GM18858 (cell line): ENCODE measurements at regions not wholly inside any gene's neighbourhood (a gene's known extent, or its start where the extent isn't known, plus 50 kb on each side); places are given as distances from the start of the nearest gene placed in this dataset.
"Not testable (repeated sequence)": the region's sequence is repeated elsewhere in the genome, so short reads cannot be mapped to it uniquely, and the experiment has no call there.

Source experiments
- ATAC-seq: cut with Tn5 transposase; IDR thresholded peaks from one replicate; pipeline ENCODE4 v1.9.1; 2021; ENCODE audit not compliant: unreplicated experiment

- no peak for ATAC-seq
These were observed 79.6 kb downstream of the RSPH3 start for GRCh38 chr6:158920311-158920905.

- no peak for ATAC-seq
These were observed 80.1 kb downstream of the RSPH3 start for GRCh38 chr6:158919865-158920264.

- no peak for ATAC-seq
These were observed 83.4 kb downstream of the RSPH3 start for GRCh38 chr6:158916617-158917016.

- ATAC-seq = no peak
These were observed 85.1 kb downstream of the RSPH3 start for GRCh38 chr6:158914923-158915322.

- ATAC-seq = no peak
These were observed 86.4 kb downstream of the RSPH3 start for GRCh38 chr6:158913580-158913979.

- no peak for ATAC-seq
These were observed 87.3 kb downstream of the RSPH3 start for GRCh38 chr6:158912655-158913054.

GRCh38 chr6:158911746-158912480 lies 88.1 kb downstream of the RSPH3 start:
- no peak for ATAC-seq

- peak; percentile 43 for ATAC-seq
These were observed 89.2 kb downstream of the RSPH3 start for GRCh38 chr6:158910484-158911440.

- no peak for ATAC-seq
These were observed 90.1 kb downstream of the RSPH3 start for GRCh38 chr6:158909938-158910337.

GRCh38 chr6:158908606-158909005 lies 89.4 kb upstream of the EZR start:
- ATAC-seq = no peak

- ATAC-seq = no peak
These were observed 88.8 kb upstream of the EZR start for GRCh38 chr6:158907931-158908330.

GRCh38 chr6:158906926-158907325 lies 87.8 kb upstream of the EZR start:
- ATAC-seq = no peak

- ATAC-seq = no peak
These were observed 86.1 kb upstream of the EZR start for GRCh38 chr6:158905277-158905676.

GRCh38 chr6:158903801-158904200 lies 84.6 kb upstream of the EZR start:
- ATAC-seq = no peak

- ATAC-seq = no peak
These were observed 81.6 kb upstream of the EZR start for GRCh38 chr6:158900663-158901312.

GRCh38 chr6:158897236-158897635 lies 78.1 kb upstream of the EZR start:
- no peak for ATAC-seq

GRCh38 chr6:158895661-158896060 lies 76.5 kb upstream of the EZR start:
- ATAC-seq = no peak

GRCh38 chr6:158894193-158894592 lies 75.0 kb upstream of the EZR start:
- ATAC-seq = no peak

- no peak for ATAC-seq
These were observed 73.1 kb upstream of the EZR start for GRCh38 chr6:158892266-158892665.

- ATAC-seq = not testable (repeated sequence)
These were observed 72.4 kb upstream of the EZR start for GRCh38 chr6:158891560-158891959.

- not testable (repeated sequence) for ATAC-seq
These were observed 69.0 kb upstream of the EZR start for GRCh38 chr6:158888171-158888570.
